RKO (cell line): ENCODE measurements at regions not wholly inside any gene's neighbourhood (a gene's known extent, or its start where the extent isn't known, plus 50 kb on each side); places are given as distances from the start of the nearest gene placed in this dataset.
"Not testable (repeated sequence)": the region's sequence is repeated elsewhere in the genome, so short reads cannot be mapped to it uniquely, and the experiment has no call there.

Experiments used
- DNase-seq: peaks from one replicate; pipeline ENCODE4 v3.0.0-alpha.2; 2016; ENCODE audit warnings: low spot score

GRCh38 chr13:44887515-44887914, 101.8 kb downstream of the NUFIP1 start:
- no peak for DNase-seq

- peak; percentile 60 for DNase-seq
Measured at GRCh38 chr13:44884076-44884729, 105.1 kb downstream of the NUFIP1 start.

- peak; percentile 64 for DNase-seq
Measured at GRCh38 chr13:44879452-44880058, 109.7 kb downstream of the NUFIP1 start.

GRCh38 chr13:44876782-44877324, 112.4 kb downstream of the NUFIP1 start:
- no peak for DNase-seq

GRCh38 chr13:44874886-44875630, 114.2 kb downstream of the NUFIP1 start:
- DNase-seq, result no peak

GRCh38 chr13:44874176-44874575, 115.1 kb downstream of the NUFIP1 start:
- DNase-seq, result no peak

GRCh38 chr13:44873461-44873860, 115.8 kb downstream of the NUFIP1 start:
- DNase-seq, result no peak

GRCh38 chr13:44872751-44873150, 116.5 kb downstream of the NUFIP1 start:
- DNase-seq, result no peak

- DNase-seq, result no peak
Measured at GRCh38 chr13:44870456-44870929, 118.8 kb downstream of the NUFIP1 start.

- no peak for DNase-seq
Measured at GRCh38 chr13:44869167-44869566, 120.1 kb downstream of the NUFIP1 start.

GRCh38 chr13:44868397-44868796, 120.9 kb downstream of the NUFIP1 start:
- DNase-seq, result no peak

- DNase-seq, result no peak
Measured at GRCh38 chr13:44867825-44868224, 121.4 kb downstream of the NUFIP1 start.

GRCh38 chr13:44866411-44866911, 122.8 kb downstream of the NUFIP1 start:
- DNase-seq, result no peak

GRCh38 chr13:44865722-44866410, 123.4 kb downstream of the NUFIP1 start:
- DNase-seq, result no peak

- not testable (repeated sequence) for DNase-seq
Measured at GRCh38 chr13:44863641-44864040, 125.6 kb downstream of the NUFIP1 start.

GRCh38 chr13:44860454-44860853, 128.8 kb downstream of the NUFIP1 start:
- DNase-seq, result no peak

GRCh38 chr13:44857736-44858135, 131.5 kb downstream of the NUFIP1 start:
- no peak for DNase-seq

GRCh38 chr13:44857061-44857460, 132.2 kb downstream of the NUFIP1 start:
- DNase-seq, result peak; percentile 24

GRCh38 chr13:44855860-44856259, 133.4 kb downstream of the NUFIP1 start:
- no peak for DNase-seq

GRCh38 chr13:44854313-44855060, 134.8 kb downstream of the NUFIP1 start:
- DNase-seq, result no peak

GRCh38 chr13:44853641-44854040, 135.6 kb downstream of the NUFIP1 start:
- DNase-seq, result no peak
